H9 (cell line): ENCODE measurements at regions not wholly inside any gene's neighbourhood (a gene's known extent, or its start where the extent isn't known, plus 50 kb on each side); places are given as distances from the start of the nearest gene placed in this dataset.

Experiments
- DNase-seq: peaks from one replicate; pipeline ENCODE4 v3.0.0-alpha.2; 2017
- H2AFZ ChIP-seq: one replicate; pipeline ENCODE4 v1.6.1; 2013; ENCODE audit warnings: mild to moderate bottlenecking, low read length, control low read depth, moderate library complexity
- H2AK5ac ChIP-seq: 2 replicates; pipeline ENCODE4 v1.6.1; 2013; ENCODE audit warnings: low read length, control low read depth, mixed read lengths; ENCODE audit not compliant: insufficient read length
- H2BK120ac ChIP-seq: one replicate; pipeline ENCODE4 v1.6.1; 2013; ENCODE audit warnings: low read depth, mild to moderate bottlenecking, low read length, control low read depth, inconsistent platforms; ENCODE audit not compliant: poor library complexity, severe bottlenecking
- H2BK12ac ChIP-seq: 2 replicates; pipeline ENCODE4 v1.6.1; 2013; ENCODE audit warnings: low read length, control low read depth, mixed read lengths, low read depth; ENCODE audit not compliant: insufficient read length
- H2BK15ac ChIP-seq: 2 replicates; pipeline ENCODE4 v1.6.1; 2013; ENCODE audit warnings: low read depth, low read length, control low read depth
- H2BK20ac ChIP-seq: one replicate; pipeline ENCODE4 v1.6.1; 2013; ENCODE audit warnings: low read depth, mild to moderate bottlenecking, low read length, control low read depth, inconsistent platforms; ENCODE audit not compliant: poor library complexity, severe bottlenecking
- H2BK5ac ChIP-seq: 2 replicates; pipeline ENCODE4 v1.6.1; 2013; ENCODE audit warnings: low read length, control low read depth, mixed read lengths; ENCODE audit not compliant: insufficient read length
- H3K14ac ChIP-seq: 2 replicates; pipeline ENCODE4 v1.6.1; 2013; ENCODE audit warnings: low read length, control low read depth; ENCODE audit not compliant: insufficient read depth
- H3K18ac ChIP-seq: 2 replicates; pipeline ENCODE4 v1.6.1; 2013; ENCODE audit warnings: low read depth, mild to moderate bottlenecking, mixed read lengths, low read length, control low read depth; ENCODE audit not compliant: insufficient read length
- H3K23ac ChIP-seq: 2 replicates; pipeline ENCODE4 v1.6.1; 2013; ENCODE audit warnings: low read length, control low read depth, mixed read lengths, low read depth; ENCODE audit not compliant: insufficient read length
- H3K23me2 ChIP-seq: 2 replicates; pipeline ENCODE4 v1.6.1; 2013; ENCODE audit warnings: low read depth, mild to moderate bottlenecking, mixed read lengths, low read length, control low read depth; ENCODE audit not compliant: insufficient read length, poor library complexity, severe bottlenecking
- H3K27ac ChIP-seq: 2 replicates; pipeline ENCODE4 v1.5.1; 2013; ENCODE audit warnings: low read length, control low read depth, mixed read lengths, low read depth; ENCODE audit not compliant: insufficient read length
- H3K27me3 ChIP-seq: 2 replicates; pipeline ENCODE4 v1.6.1; 2013; ENCODE audit warnings: low read length, control low read depth, inconsistent platforms; ENCODE audit not compliant: insufficient read depth
- H3K4ac ChIP-seq: 2 replicates; pipeline ENCODE4 v1.6.1; 2013; ENCODE audit warnings: low read depth, mild to moderate bottlenecking, control low read depth, inconsistent platforms, low read length, moderate library complexity
- H3K4me1 ChIP-seq: 2 replicates; pipeline ENCODE4 v1.6.1; 2013; ENCODE audit warnings: low read length, control low read depth, inconsistent platforms; ENCODE audit not compliant: insufficient read depth
- H3K4me2 ChIP-seq: 2 replicates; pipeline ENCODE4 v1.6.1; 2013; ENCODE audit warnings: low read length, control low read depth, mixed read lengths; ENCODE audit not compliant: insufficient read length, insufficient read depth
- H3K56ac ChIP-seq: 2 replicates; pipeline ENCODE4 v1.6.1; 2013; ENCODE audit warnings: low read depth, mild to moderate bottlenecking, mixed read lengths, low read length, control low read depth; ENCODE audit not compliant: insufficient read length
- H3K79me1 ChIP-seq: 2 replicates; pipeline ENCODE4 v1.6.1; 2013; ENCODE audit warnings: low read depth, mild to moderate bottlenecking, moderate library complexity, low read length, control low read depth, inconsistent platforms; ENCODE audit not compliant: insufficient read depth, poor library complexity, severe bottlenecking
- H3K79me2 ChIP-seq: 2 replicates; pipeline ENCODE4 v1.6.1; 2013; ENCODE audit warnings: low read length, control low read depth, inconsistent platforms; ENCODE audit not compliant: insufficient read depth
- H3K9ac ChIP-seq: 2 replicates; pipeline ENCODE4 v1.6.1; 2013; ENCODE audit warnings: low read length, control low read depth, mixed read lengths; ENCODE audit not compliant: insufficient read length; ENCODE audit errors: extremely low read depth
- H3K9me3 ChIP-seq: one replicate; pipeline ENCODE4 v1.6.1; 2013; ENCODE audit warnings: low read depth, low read length, inconsistent platforms; ENCODE audit not compliant: control insufficient read depth
- H3T11ph ChIP-seq: one replicate; pipeline ENCODE4 v1.6.1; 2013; ENCODE audit warnings: mild to moderate bottlenecking, low read length, control low read depth, inconsistent platforms
- H4K20me1 ChIP-seq: one replicate; pipeline ENCODE4 v1.6.1; 2013; ENCODE audit not compliant: control insufficient read depth, insufficient read length, insufficient read depth
- H4K5ac ChIP-seq: 2 replicates; pipeline ENCODE4 v1.6.1; 2013; ENCODE audit warnings: low read depth, mild to moderate bottlenecking, mixed read lengths, low read length, control low read depth; ENCODE audit not compliant: insufficient read length
- H4K8ac ChIP-seq: replicated peaks from 2 replicates; pipeline ENCODE4 v1.6.1; 2013; ENCODE audit warnings: low read length, control low read depth, mixed read lengths, low read depth; ENCODE audit not compliant: insufficient read length
- H4K91ac ChIP-seq: 2 replicates; pipeline ENCODE4 v1.6.1; 2013; ENCODE audit warnings: low read depth, mild to moderate bottlenecking, moderate library complexity, mixed read lengths, low read length, control low read depth; ENCODE audit not compliant: insufficient read length
- H3K27ac Mint-ChIP-seq, 3 experiments: 2 replicates in 2 of 3; 3 replicates in 1 of 3; pipeline ENCODE4 v1.8.0; 2020 to 2021; ENCODE audit warnings: mixed read lengths in 3 of 3, mild to moderate bottlenecking in 1 of 3, moderate library complexity in 1 of 3
- H3K27me3 Mint-ChIP-seq: 2 replicates; pipeline ENCODE4 v1.8.0; 2021; ENCODE audit warnings: low read depth, mild to moderate bottlenecking, moderate library complexity, mixed read lengths
- H3K36me3 Mint-ChIP-seq, 3 experiments: 2 replicates in 2 of 3; 3 replicates in 1 of 3; pipeline ENCODE4 v1.8.0; 2020 to 2021; ENCODE audit warnings: low read depth in 3 of 3, mixed read lengths in 3 of 3; ENCODE audit not compliant: insufficient read depth in 1 of 3
- H3K4me1 Mint-ChIP-seq, 2 experiments: 2 replicates each; pipeline ENCODE4 v1.8.0; 2020; ENCODE audit warnings: mixed read lengths in 2 of 2
- H3K4me3 Mint-ChIP-seq, 2 experiments: 2 replicates in 1 of 2; 3 replicates in 1 of 2; pipeline ENCODE4 v1.8.0; 2020 to 2021; ENCODE audit warnings: mild to moderate bottlenecking in 2 of 2, mixed read lengths in 2 of 2, moderate library complexity in 1 of 2
- H3K9me3 Mint-ChIP-seq, 2 experiments: 2 replicates in 1 of 2; 3 replicates in 1 of 2; pipeline ENCODE4 v1.8.0; 2020; ENCODE audit warnings: mild to moderate bottlenecking in 2 of 2, mixed read lengths in 2 of 2, moderate library complexity in 1 of 2
- CTCF ChIP-seq: fragments of 200-600 bp; sonication (generic); conservative IDR thresholded peaks from 3 replicates; pipeline ENCODE4 v1.8.0; 2021; ENCODE audit warnings: antibody characterized with exemption, mild to moderate bottlenecking
- WGBS: extraction: QIAGEN DNeasy Blood & Tissue Kit; methylation state at CpG from one replicate; pipeline ENCODE4 v1.1.7; 2013; ENCODE audit warnings: missing lambda C conversion rate, low lambda C conversion rate, mixed read lengths; ENCODE audit not compliant: insufficient read length; ENCODE audit errors: extremely low coverage; 5-methylcytosine and 5-hydroxymethylcytosine counted together

- TF ChIP-seq CTCF = no peak
- Histone ChIP-seq H2AFZ (no peak overlapping the region), H2BK20ac (no peak overlapping the region), H3K23ac (no peak overlapping the region), H3K79me2 (no peaks in the 10 kb centered on the region), H4K20me1 (no peaks in the 10 kb centered on the region), H3K27ac (no peak overlapping the region), H4K5ac (no peak overlapping the region), H3K4ac (no peak overlapping the region), H3K27me3 (no peaks in the 10 kb centered on the region), H2AK5ac (no peak overlapping the region), H3K56ac (no peak overlapping the region), H2BK15ac (no peak overlapping the region), H3K4me1 (no peaks in the 10 kb centered on the region), H4K91ac (no peak overlapping the region), H2BK5ac (no peak overlapping the region), H4K8ac (no peak overlapping the region), H3K79me1 (no peaks in the 10 kb centered on the region), H3K9me3 (no peaks in the 10 kb centered on the region), H3K18ac (no peak overlapping the region), H3K4me2 (no peak overlapping the region), H3T11ph (no peak overlapping the region), H3K23me2 (no peaks in the 10 kb centered on the region), H2BK120ac (no peak overlapping the region), H3K9ac (no peak overlapping the region), H2BK12ac (no peak overlapping the region), H3K14ac (no peak overlapping the region)
- no peak overlapping the region for H3K4me3 Mint-ChIP-seq
- H3K27ac Mint-ChIP-seq = no peak overlapping the region
- H3K36me3 Mint-ChIP-seq = no peaks in the 10 kb centered on the region; a peak in 1 of 7 replicates
- peaks cover 6% of the 10 kb centered on the region for H3K27me3 Mint-ChIP-seq
- no peaks in the 10 kb centered on the region for H3K9me3 Mint-ChIP-seq
- no peaks in the 10 kb centered on the region for H3K4me1 Mint-ChIP-seq
- WGBS = no CpG with 5 or more reads among the region's 3 CpGs
- no peak for DNase-seq
Measured at GRCh38 chr2:126272401-126272800, 383.6 kb upstream of the GYPC start.
